OCI-LY1 (cell line): ENCODE measurements at regions not wholly inside any gene's neighbourhood (a gene's known extent, or its start where the extent isn't known, plus 50 kb on each side); places are given as distances from the start of the nearest gene placed in this dataset.

Experiments used
- H2AFZ ChIP-seq: fragments of 200-600 bp; sonication (generic), shearing (Covaris generic); 2 replicates; pipeline ENCODE4 v1.6.0; 2014; ENCODE audit warnings: antibody characterized with exemption, mild to moderate bottlenecking, low read length
- H3F3A ChIP-seq: fragments of 200-600 bp; sonication (generic), shearing (Covaris generic); 2 replicates; pipeline ENCODE4 v1.6.0; 2014; ENCODE audit warnings: mild to moderate bottlenecking, antibody characterized with exemption, low read length, moderate library complexity; ENCODE audit not compliant: insufficient read depth
- H3K27ac ChIP-seq: fragments of 200-600 bp; sonication (generic); 2 replicates; pipeline ENCODE4 v1.5.1; 2014; ENCODE audit warnings: low read length, mixed run types, mild to moderate bottlenecking, low read depth; ENCODE audit not compliant: poor library complexity, severe bottlenecking
- H3K27me3 ChIP-seq: fragments of 200-600 bp; sonication (generic); 2 replicates; pipeline ENCODE4 v1.6.0; 2014; ENCODE audit warnings: antibody characterized with exemption, mild to moderate bottlenecking, low read length, moderate library complexity; ENCODE audit not compliant: insufficient read depth
- H3K36me3 ChIP-seq: fragments of 200-600 bp; sonication (generic); 2 replicates; pipeline ENCODE4 v1.6.1; 2014; ENCODE audit warnings: mild to moderate bottlenecking, antibody characterized with exemption, low read length, moderate library complexity, mixed read lengths; ENCODE audit not compliant: insufficient read depth
- H3K4me1 ChIP-seq: fragments of 200-600 bp; sonication (generic); 2 replicates; pipeline ENCODE4 v1.5.1; 2014; ENCODE audit warnings: mild to moderate bottlenecking, low read length, moderate library complexity; ENCODE audit not compliant: insufficient read depth, severe bottlenecking
- H3K4me2 ChIP-seq: fragments of 200-600 bp; sonication (generic), shearing (Covaris generic); 2 replicates; pipeline ENCODE4 v1.6.1; 2014; ENCODE audit warnings: low read length
- H3K4me3 ChIP-seq: fragments of 200-600 bp; sonication (generic); 2 replicates; pipeline ENCODE4 v1.5.1; 2014; ENCODE audit warnings: low read length, low read depth, mild to moderate bottlenecking, mixed read lengths; ENCODE audit not compliant: poor library complexity, severe bottlenecking
- H3K79me2 ChIP-seq: fragments of 200-600 bp; shearing (Covaris generic); 2 replicates; pipeline ENCODE4 v1.6.1; 2016; ENCODE audit warnings: mixed run types, low read length, mixed read lengths; ENCODE audit not compliant: insufficient read depth
- H3K9ac ChIP-seq: fragments of 200-600 bp; sonication (generic), shearing (Covaris generic); 2 replicates; pipeline ENCODE4 v1.6.1; 2014; ENCODE audit warnings: mild to moderate bottlenecking, low read length, mixed read lengths
- H3K9me2 ChIP-seq: fragments of 200-600 bp; sonication (generic), shearing (Covaris generic); 2 replicates; pipeline ENCODE4 v1.6.1; 2014; ENCODE audit warnings: low read depth, mild to moderate bottlenecking, low read length, mixed read lengths
- H3K9me3 ChIP-seq: fragments of 200-600 bp; shearing (Covaris generic); 2 replicates; pipeline ENCODE4 v1.6.1; 2014; ENCODE audit warnings: low read length, mixed read lengths
- H4K20me1 ChIP-seq: fragments of 200-600 bp; sonication (generic), shearing (Covaris generic); 2 replicates; pipeline ENCODE4 v1.6.0; 2016; ENCODE audit warnings: mild to moderate bottlenecking, low read length; ENCODE audit not compliant: insufficient read depth
- EZH2 ChIP-seq: fragments of 200-600 bp; sonication (generic), shearing (Covaris generic); IDR thresholded peaks from 2 replicates; pipeline ENCODE4 v1.8.0; 2017; ENCODE audit warnings: borderline replicate concordance, mixed run types, mild to moderate bottlenecking, antibody characterized with exemption, low read length, moderate library complexity, mixed read lengths
- TF ChIP-seq, protein P1 (sequence below): fragments of 200-600 bp; sonication (generic), shearing (Covaris generic); IDR thresholded peaks from 2 replicates; pipeline ENCODE4 v1.5.1; 2017; ENCODE audit warnings: mild to moderate bottlenecking, antibody characterized with exemption, low read length, moderate library complexity, mixed read lengths

DNA sequence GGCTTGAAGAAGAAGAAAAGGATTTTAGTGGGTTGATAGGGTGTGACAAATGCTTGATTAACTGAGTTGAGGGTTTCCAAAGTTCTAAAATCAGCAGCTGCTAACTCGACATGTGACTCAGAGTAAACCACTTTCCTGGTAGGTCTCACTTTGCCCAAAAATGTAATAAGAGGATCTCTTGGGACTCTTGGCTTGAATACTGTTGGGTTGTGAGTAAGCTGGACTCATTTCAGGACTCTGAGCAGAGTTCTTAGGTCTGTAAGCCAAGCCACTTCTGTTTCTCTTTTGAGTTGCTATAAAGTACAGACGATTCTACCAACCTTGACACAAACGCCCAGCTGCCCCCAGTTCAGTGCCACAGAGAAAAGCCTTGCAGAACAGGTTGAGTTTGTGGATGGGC is 241.1 kb downstream of the ZNF621 start:
- Histone ChIP-seq H3K4me2 (no peak overlapping the region), H4K20me1 (no peaks in the 10 kb centered on the region), H3K4me3 (no peak overlapping the region), H3K79me2 (no peaks in the 10 kb centered on the region), H3K27me3 (no peaks in the 10 kb centered on the region), H3K27ac (no peak overlapping the region), H3K9me2 (no peaks in the 10 kb centered on the region), H3K9me3 (no peaks in the 10 kb centered on the region), H3K9ac (no peak overlapping the region), H3F3A (no peaks in the 10 kb centered on the region), H3K4me1 (no peaks in the 10 kb centered on the region), H2AFZ (no peak overlapping the region), H3K36me3 (no peaks in the 10 kb centered on the region)
- no peak for TF ChIP-seq EZH2
- TF ChIP-seq, protein P1, sequence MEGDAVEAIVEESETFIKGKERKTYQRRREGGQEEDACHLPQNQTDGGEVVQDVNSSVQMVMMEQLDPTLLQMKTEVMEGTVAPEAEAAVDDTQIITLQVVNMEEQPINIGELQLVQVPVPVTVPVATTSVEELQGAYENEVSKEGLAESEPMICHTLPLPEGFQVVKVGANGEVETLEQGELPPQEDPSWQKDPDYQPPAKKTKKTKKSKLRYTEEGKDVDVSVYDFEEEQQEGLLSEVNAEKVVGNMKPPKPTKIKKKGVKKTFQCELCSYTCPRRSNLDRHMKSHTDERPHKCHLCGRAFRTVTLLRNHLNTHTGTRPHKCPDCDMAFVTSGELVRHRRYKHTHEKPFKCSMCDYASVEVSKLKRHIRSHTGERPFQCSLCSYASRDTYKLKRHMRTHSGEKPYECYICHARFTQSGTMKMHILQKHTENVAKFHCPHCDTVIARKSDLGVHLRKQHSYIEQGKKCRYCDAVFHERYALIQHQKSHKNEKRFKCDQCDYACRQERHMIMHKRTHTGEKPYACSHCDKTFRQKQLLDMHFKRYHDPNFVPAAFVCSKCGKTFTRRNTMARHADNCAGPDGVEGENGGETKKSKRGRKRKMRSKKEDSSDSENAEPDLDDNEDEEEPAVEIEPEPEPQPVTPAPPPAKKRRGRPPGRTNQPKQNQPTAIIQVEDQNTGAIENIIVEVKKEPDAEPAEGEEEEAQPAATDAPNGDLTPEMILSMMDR = no peak

- Histone ChIP-seq H4K20me1 (no peaks in the 10 kb centered on the region), H3K9ac (no peak overlapping the region), H3K27me3 (no peaks in the 10 kb centered on the region), H3K9me2 (no peaks in the 10 kb centered on the region), H3K36me3 (no peaks in the 10 kb centered on the region), H3F3A (no peaks in the 10 kb centered on the region), H3K4me1 (no peaks in the 10 kb centered on the region), H3K27ac (no peak overlapping the region), H3K9me3 (no peaks in the 10 kb centered on the region), H3K79me2 (no peaks in the 10 kb centered on the region), H3K4me2 (no peak overlapping the region), H3K4me3 (no peak overlapping the region), H2AFZ (no peak overlapping the region)
- TF ChIP-seq EZH2 = no peak
- TF ChIP-seq, protein P1 = no peak
Observed at GRCh38 chr3:40766396-40766795, 241.6 kb downstream of the ZNF621 start.

GRCh38 chr3:40768046-40768445 is 243.3 kb downstream of the ZNF621 start:
- H3K27ac ChIP-seq = no peak overlapping the region
- no peak overlapping the region for H3K4me2 ChIP-seq
- no peaks in the 10 kb centered on the region for H3K79me2 ChIP-seq
- H3K9ac ChIP-seq = no peak overlapping the region
- H4K20me1 ChIP-seq = no peaks in the 10 kb centered on the region
- H2AFZ ChIP-seq = no peak overlapping the region
- no peaks in the 10 kb centered on the region for H3K9me3 ChIP-seq
- H3F3A ChIP-seq = no peaks in the 10 kb centered on the region
- H3K27me3 ChIP-seq = no peaks in the 10 kb centered on the region
- H3K9me2 ChIP-seq = no peaks in the 10 kb centered on the region
- no peaks in the 10 kb centered on the region for H3K4me1 ChIP-seq
- no peaks in the 10 kb centered on the region for H3K36me3 ChIP-seq
- H3K4me3 ChIP-seq = no peak overlapping the region
- TF ChIP-seq, protein P1 = no peak
- TF ChIP-seq EZH2 = no peak
